Breast epithelium (tissue), 4 donors: ENCODE measurements at regions not wholly inside any gene's neighbourhood (a gene's known extent, or its start where the extent isn't known, plus 50 kb on each side); places are given as distances from the start of the nearest gene placed in this dataset.

Experiments used
- DNase-seq, 2 donors: peaks; one replicate each; pipeline ENCODE4 v3.0.0-alpha.2; 2019; ENCODE audit warnings: low spot score in 2 of 2
- H3K27ac ChIP-seq, 2 donors: fragments of 200-600 bp; sonication (generic) in 1 of 2; one replicate each; pipeline ENCODE4 v1.5.1; 2016 to 2019; ENCODE audit warnings: mild to moderate bottlenecking in 1 of 2
- H3K27me3 ChIP-seq, 2 donors: fragments of 200-600 bp; sonication (generic) in 1 of 2; one replicate each; pipeline versions ENCODE4 v1.5.1 to v1.6.0; 2017 to 2019; ENCODE audit warnings: control low read depth in 1 of 2, mild to moderate bottlenecking in 1 of 2
- H3K36me3 ChIP-seq: fragments of 200-600 bp; one replicate; pipeline ENCODE4 v1.5.1; 2019
- H3K4me1 ChIP-seq, 2 donors: fragments of 200-600 bp; sonication (generic); one replicate each; pipeline ENCODE4 v1.5.1; 2016 to 2019; ENCODE audit warnings: control low read depth in 1 of 2
- H3K4me3 ChIP-seq, 3 donors: fragments of 200-600 bp; sonication (generic); 1 replicate in 2 of 3; 2 replicates in 1 of 3; pipeline ENCODE4 v1.5.1; 2016 to 2019; ENCODE audit warnings: mild to moderate bottlenecking in 3 of 3, moderate library complexity in 2 of 3
- H3K9me3 ChIP-seq, 2 donors: fragments of 200-600 bp; sonication (generic) in 1 of 2; one replicate each; pipeline ENCODE4 v1.5.1; 2016 to 2019; ENCODE audit warnings: control low read depth in 1 of 2
- CTCF ChIP-seq, 3 donors: fragments of 450-650 bp; IDR thresholded peaks; one replicate each; pipeline ENCODE4 v1.5.1; 2016 to 2017; ENCODE audit warnings: antibody characterized with exemption in 3 of 3, mild to moderate bottlenecking in 3 of 3, moderate library complexity in 3 of 3
- POLR2A ChIP-seq: fragments of 450-650 bp; IDR thresholded peaks from one replicate; pipeline ENCODE4 v1.6.1; 2016; ENCODE audit warnings: antibody characterized with exemption, mild to moderate bottlenecking, moderate library complexity
- POLR2AphosphoS5 ChIP-seq, 3 donors: sonication (generic); formaldehyde crosslinking; IDR thresholded peaks; one replicate each; pipeline ENCODE4 v1.6.1; 2017; ENCODE audit warnings: antibody characterized with exemption in 3 of 3
- intact Hi-C: fragments of 100-400 bp; cut with DNase I; formaldehyde crosslinking; loops from one replicate; pipeline ENCODE4 v1.15.1; 2023; ENCODE audit warnings: low total_unique reads

GRCh38 chr11:134862105-134862502, 450.1 kb upstream of the B3GAT1 start:
- intact Hi-C loops: no loop called here
- TF ChIP-seq POLR2A: no peak
- TF ChIP-seq CTCF (IDR thresholded peaks at IDR 0.05): no peak
- TF ChIP-seq POLR2AphosphoS5 (IDR thresholded peaks at IDR 0.05): no peak
- no peaks in the 10 kb centered on the region for H3K4me1 ChIP-seq

GRCh38 chr11:134861490-134862104, 449.6 kb upstream of the B3GAT1 start:
- intact Hi-C loops: no loop called here
- H3K4me1 ChIP-seq: no peaks in the 10 kb centered on the region
- no peaks in the 10 kb centered on the region for H3K9me3 ChIP-seq
- no peak overlapping the region for H3K4me3 ChIP-seq
- no peak for TF ChIP-seq POLR2A
- TF ChIP-seq POLR2AphosphoS5 (IDR thresholded peaks at IDR 0.05): no peak
- TF ChIP-seq CTCF (IDR thresholded peaks at IDR 0.05): no peak
- H3K36me3 ChIP-seq: no peaks in the 10 kb centered on the region
- no peak overlapping the region for H3K27ac ChIP-seq
- DNase-seq: no peak
- no peaks in the 10 kb centered on the region for H3K27me3 ChIP-seq

More at GRCh38 chr11:134862105-134862502, 450.1 kb upstream of the B3GAT1 start:
- no peaks in the 10 kb centered on the region for H3K9me3 ChIP-seq
- no peak for DNase-seq
- no peak overlapping the region for H3K4me3 ChIP-seq
- H3K36me3 ChIP-seq: no peaks in the 10 kb centered on the region
- H3K27me3 ChIP-seq: no peaks in the 10 kb centered on the region
- H3K27ac ChIP-seq: no peak overlapping the region

GRCh38 chr11:134858783-134859480, 446.9 kb upstream of the B3GAT1 start:
- intact Hi-C loops: no loop called here
- DNase-seq: no peak
- TF ChIP-seq CTCF (IDR thresholded peaks at IDR 0.05): no peak
- no peak for TF ChIP-seq POLR2AphosphoS5 (IDR thresholded peaks at IDR 0.05)
- TF ChIP-seq POLR2A: no peak

GRCh38 chr11:134857035-134857434, 445.0 kb upstream of the B3GAT1 start:
- H3K9me3 ChIP-seq: no peaks in the 10 kb centered on the region
- TF ChIP-seq POLR2A: no peak
- no peak for TF ChIP-seq CTCF (IDR thresholded peaks at IDR 0.05)
- TF ChIP-seq POLR2AphosphoS5 (IDR thresholded peaks at IDR 0.05): no peak
- H3K27ac ChIP-seq: no peak overlapping the region
- intact Hi-C loops: no loop called here
- no peak for DNase-seq
- H3K36me3 ChIP-seq: no peaks in the 10 kb centered on the region
- no peak overlapping the region for H3K4me3 ChIP-seq
- H3K4me1 ChIP-seq: no peaks in the 10 kb centered on the region
- H3K27me3 ChIP-seq: no peaks in the 10 kb centered on the region

More at GRCh38 chr11:134858783-134859480, 446.9 kb upstream of the B3GAT1 start:
- Histone ChIP-seq H3K4me1 (no peaks in the 10 kb centered on the region), H3K27me3 (no peaks in the 10 kb centered on the region), H3K36me3 (no peaks in the 10 kb centered on the region), H3K4me3 (no peak overlapping the region), H3K27ac (no peak overlapping the region), H3K9me3 (no peaks in the 10 kb centered on the region)
